SK-N-DZ (cell line): ENCODE measurements at regions not wholly inside any gene's neighbourhood (a gene's known extent, or its start where the extent isn't known, plus 50 kb on each side); places are given as distances from the start of the nearest gene placed in this dataset.

Experiments used
- DNase-seq: peaks from one replicate; pipeline ENCODE4 v3.0.0-alpha.2; 2015; ENCODE audit warnings: low spot score

- DNase-seq = peak; percentile 14
Observed at GRCh38 chr1:59238333-59238934, 58.5 kb upstream of the FGGY start.

GRCh38 chr1:59238993-59239392, 57.9 kb upstream of the FGGY start:
- DNase-seq = no peak

- no peak for DNase-seq
Observed at GRCh38 chr1:59241909-59242308, 55.0 kb upstream of the FGGY start.

- no peak for DNase-seq
Observed at GRCh38 chr1:59242370-59242769, 54.5 kb upstream of the FGGY start.

GRCh38 chr1:59243550-59243949, 53.3 kb upstream of the FGGY start:
- DNase-seq = no peak

- DNase-seq = no peak
Observed at GRCh38 chr1:59243978-59244377, 52.9 kb upstream of the FGGY start.

GRCh38 chr1:59244891-59245290, 52.0 kb upstream of the FGGY start:
- DNase-seq = no peak
